Kidney epithelial cell (primary cell): ENCODE measurements at regions not wholly inside any gene's neighbourhood (a gene's known extent, or its start where the extent isn't known, plus 50 kb on each side); places are given as distances from the start of the nearest gene placed in this dataset.

Source experiments
- DNase-seq: peaks from one replicate; pipeline ENCODE4 v3.0.0-alpha.2; 2010; ENCODE audit warnings: low read depth
- H3K27me3 ChIP-seq: 2 replicates; pipeline ENCODE4 v1.6.0; 2011; ENCODE audit warnings: low read length; ENCODE audit not compliant: control insufficient read depth, insufficient read depth
- H3K36me3 ChIP-seq: 2 replicates; pipeline ENCODE4 v1.5.1; 2011; ENCODE audit warnings: low read length; ENCODE audit not compliant: control insufficient read depth, insufficient read depth
- H3K4me3 ChIP-seq: 2 replicates; pipeline ENCODE4 v1.5.1; 2011; ENCODE audit warnings: low read depth, mild to moderate bottlenecking, control low read depth, low read length
- CTCF ChIP-seq: IDR thresholded peaks from 2 replicates; pipeline ENCODE4 v1.5.1; 2011; ENCODE audit warnings: mild to moderate bottlenecking, moderate library complexity, low read length, control low read depth, inconsistent platforms; ENCODE audit not compliant: insufficient read depth, poor library complexity, severe bottlenecking

- Histone ChIP-seq H3K4me3 (no peak overlapping the region), H3K36me3 (no peaks in the 10 kb centered on the region), H3K27me3 (no peaks in the 10 kb centered on the region)
- TF ChIP-seq CTCF = no peak
- no peak for DNase-seq
Measured at GRCh38 chr12:46950094-46950493, 124.3 kb upstream of the SLC38A4 start.

- TF ChIP-seq CTCF = no peak
- Histone ChIP-seq H3K4me3 (no peak overlapping the region), H3K36me3 (no peaks in the 10 kb centered on the region), H3K27me3 (no peaks in the 10 kb centered on the region)
- DNase-seq = no peak
Measured at GRCh38 chr12:46952880-46953483, 126.4 kb upstream of the PCED1B start.

- TF ChIP-seq CTCF = no peak
- no peak for DNase-seq
Measured at GRCh38 chr12:46956451-46957035, 122.9 kb upstream of the PCED1B start.

GRCh38 chr12:46958053-46958452, 121.4 kb upstream of the PCED1B start:
- no peak for TF ChIP-seq CTCF
- DNase-seq = no peak
- Histone ChIP-seq H3K27me3 (no peaks in the 10 kb centered on the region), H3K36me3 (no peaks in the 10 kb centered on the region), H3K4me3 (no peak overlapping the region)

More at GRCh38 chr12:46956451-46957035, 122.9 kb upstream of the PCED1B start:
- no peaks in the 10 kb centered on the region for H3K27me3 ChIP-seq
- H3K4me3 ChIP-seq = no peak overlapping the region
- H3K36me3 ChIP-seq = no peaks in the 10 kb centered on the region

- H3K4me3 ChIP-seq = no peak overlapping the region
Measured at GRCh38 chr12:46958599-46959290, 120.7 kb upstream of the PCED1B start.

More at GRCh38 chr12:46958599-46959290, 120.7 kb upstream of the PCED1B start:
- Histone ChIP-seq H3K36me3 (no peaks in the 10 kb centered on the region), H3K27me3 (no peaks in the 10 kb centered on the region)
- no peak for TF ChIP-seq CTCF
- DNase-seq = no peak
